ENCODE measurements at regions not wholly inside any gene's neighbourhood (a gene's known extent, or its start where the extent isn't known, plus 50 kb on each side); places are given as distances from the start of the nearest gene placed in this dataset.

- Histone ChIP-seq H3K36me3 (no peaks in the 10 kb centered on the region), H3K4me1 (no peaks in the 10 kb centered on the region), H3K27me3 (no peaks in the 10 kb centered on the region), H3K9me3 (no peaks in the 10 kb centered on the region), H3K4me3 (ENCODE audit: low read depth, low read length) (no peak overlapping the region)
- no peak for TF ChIP-seq CTCF (IDR thresholded peaks at IDR 0.05; ENCODE audit: low read depth, low read length)
- DNase-seq, result no peak
Observed at GRCh38 chr4:165698272-165698671, 174.8 kb upstream of the TLL1 start.

- Histone ChIP-seq H3K27me3 (no peaks in the 10 kb centered on the region), H3K9me3 (no peaks in the 10 kb centered on the region), H3K4me3 (ENCODE audit: low read depth, low read length) (no peak overlapping the region), H3K4me1 (no peaks in the 10 kb centered on the region), H3K36me3 (no peaks in the 10 kb centered on the region)
- no peak for TF ChIP-seq CTCF (IDR thresholded peaks at IDR 0.05; ENCODE audit: low read depth, low read length)
- no peak for DNase-seq
Observed at GRCh38 chr4:165699055-165699454, 174.0 kb upstream of the TLL1 start.

- Histone ChIP-seq H3K4me1 (no peaks in the 10 kb centered on the region), H3K27me3 (no peaks in the 10 kb centered on the region), H3K9me3 (no peaks in the 10 kb centered on the region), H3K4me3 (ENCODE audit: low read depth, low read length) (no peak overlapping the region), H3K36me3 (no peaks in the 10 kb centered on the region)
- no peak for DNase-seq
- TF ChIP-seq CTCF (IDR thresholded peaks at IDR 0.05; ENCODE audit: low read depth, low read length), result peak; percentile 12; the same call in 1 of the 2 replicates
Observed at GRCh38 chr4:165700855-165701254, 172.2 kb upstream of the TLL1 start.

- no peak for TF ChIP-seq CTCF (IDR thresholded peaks at IDR 0.05; ENCODE audit: low read depth, low read length)
- Histone ChIP-seq H3K4me1 (no peaks in the 10 kb centered on the region), H3K36me3 (no peaks in the 10 kb centered on the region), H3K4me3 (ENCODE audit: low read depth, low read length) (no peak overlapping the region), H3K27me3 (no peaks in the 10 kb centered on the region), H3K9me3 (no peaks in the 10 kb centered on the region)
- DNase-seq, result no peak
Observed at GRCh38 chr4:165707128-165707527, 165.9 kb upstream of the TLL1 start.

GRCh38 chr4:165709516-165709915, 163.5 kb upstream of the TLL1 start:
- TF ChIP-seq CTCF (IDR thresholded peaks at IDR 0.05; ENCODE audit: low read depth, low read length), result no peak
- H3K9me3 ChIP-seq, result no peaks in the 10 kb centered on the region
- H3K27me3 ChIP-seq, result no peaks in the 10 kb centered on the region
- H3K36me3 ChIP-seq, result no peaks in the 10 kb centered on the region
- H3K4me1 ChIP-seq, result no peaks in the 10 kb centered on the region
- no peak overlapping the region for H3K4me3 ChIP-seq (ENCODE audit: low read depth, low read length)
- DNase-seq, result no peak

- Histone ChIP-seq H3K9me3 (no peaks in the 10 kb centered on the region), H3K4me1 (no peaks in the 10 kb centered on the region), H3K4me3 (ENCODE audit: low read depth, low read length) (no peak overlapping the region), H3K36me3 (no peaks in the 10 kb centered on the region), H3K27me3 (no peaks in the 10 kb centered on the region)
- TF ChIP-seq CTCF (IDR thresholded peaks at IDR 0.05; ENCODE audit: low read depth, low read length), result no peak
- DNase-seq, result no peak
Observed at GRCh38 chr4:165709973-165710526, 163.0 kb upstream of the TLL1 start.

Measured in BE2C (cell line).